OCI-LY7 (cell line): ENCODE measurements at regions not wholly inside any gene's neighbourhood (a gene's known extent, or its start where the extent isn't known, plus 50 kb on each side); places are given as distances from the start of the nearest gene placed in this dataset.

Experiments
- BruUV-seq: library from RNA; stranded (reverse); fragments of 400-500 nt; replicated peaks from 2 replicates; lab custom pipeline; 2021; lab: Mats Ljungman, UMichigan
- CTCF ChIA-PET: fragments of 300-600 bp; sonication (Branson Sonifier 250); formaldehyde crosslinking; loops from one replicate; lab custom pipeline; 2022; ENCODE audit warnings: antibody characterized with exemption; ENCODE audit not compliant: unreplicated experiment; lab: Charles Lee
- POLR2A ChIA-PET: fragments of 300-600 bp; sonication (Branson Sonifier 250); formaldehyde crosslinking; loops from one replicate; lab custom pipeline; 2022; ENCODE audit warnings: antibody characterized with exemption; lab: Charles Lee
- DNase-seq: peaks from one replicate; pipeline ENCODE4 v3.0.0-alpha.2; 2015; ENCODE audit warnings: low spot score
- H2AFZ ChIP-seq: fragments of 200-600 bp; sonication (generic), shearing (Covaris generic); 2 replicates; pipeline ENCODE4 v1.6.1; 2014; ENCODE audit warnings: mild to moderate bottlenecking, antibody characterized with exemption, low read length, moderate library complexity
- H3K27ac ChIP-seq: fragments of 200-600 bp; sonication (generic); 2 replicates; pipeline ENCODE4 v1.5.1; 2014; ENCODE audit warnings: mixed run types, low read depth, mild to moderate bottlenecking, moderate library complexity, low read length, inconsistent platforms; ENCODE audit not compliant: poor library complexity, severe bottlenecking
- H3K36me3 ChIP-seq: fragments of 200-600 bp; sonication (generic); 2 replicates; pipeline ENCODE4 v1.6.1; 2014; ENCODE audit warnings: mild to moderate bottlenecking, antibody characterized with exemption, low read length, moderate library complexity, mixed read lengths; ENCODE audit not compliant: insufficient read depth
- H3K4me1 ChIP-seq: fragments of 200-600 bp; sonication (generic); 2 replicates; pipeline ENCODE4 v1.5.1; 2014; ENCODE audit warnings: mild to moderate bottlenecking, low read length; ENCODE audit not compliant: insufficient read depth, poor library complexity, severe bottlenecking
- H3K4me2 ChIP-seq: fragments of 200-600 bp; sonication (generic); 2 replicates; pipeline ENCODE4 v1.6.1; 2014; ENCODE audit warnings: mild to moderate bottlenecking, low read length
- H3K4me3 ChIP-seq: fragments of 200-600 bp; sonication (generic); 2 replicates; pipeline ENCODE4 v1.5.1; 2014; ENCODE audit warnings: mild to moderate bottlenecking, low read depth, low read length; ENCODE audit not compliant: poor library complexity, severe bottlenecking
- H3K79me2 ChIP-seq: fragments of 200-600 bp; sonication (generic); 2 replicates; pipeline ENCODE4 v1.6.1; 2016; ENCODE audit warnings: low read depth, mild to moderate bottlenecking, low read length, moderate library complexity, mixed read lengths; ENCODE audit not compliant: insufficient read depth
- H3K9me2 ChIP-seq: fragments of 200-600 bp; sonication (generic); 2 replicates; pipeline ENCODE4 v1.6.1; 2016; ENCODE audit warnings: mild to moderate bottlenecking, low read length, mixed read lengths; ENCODE audit not compliant: insufficient read depth
- H3K9me3 ChIP-seq: fragments of 200-600 bp; sonication (generic); 2 replicates; pipeline ENCODE4 v1.6.1; 2014; ENCODE audit warnings: mild to moderate bottlenecking, mixed run types, low read length, mixed read lengths
- H4K20me1 ChIP-seq: fragments of 200-600 bp; sonication (generic); 2 replicates; pipeline ENCODE4 v1.6.1; 2014; ENCODE audit warnings: mild to moderate bottlenecking, antibody characterized with exemption, low read length, moderate library complexity, mixed read lengths; ENCODE audit not compliant: insufficient read depth
- CTCF ChIP-seq: fragments of 200-600 bp; sonication (generic); conservative IDR thresholded peaks from 2 replicates; pipeline ENCODE4 v1.5.1; 2014; ENCODE audit warnings: mild to moderate bottlenecking, antibody characterized with exemption, low read length, moderate library complexity, mixed read lengths
- EZH2phosphoT487 ChIP-seq: fragments of 200-600 bp; sonication (generic); IDR thresholded peaks from 2 replicates; pipeline ENCODE4 v1.6.1; 2018; ENCODE audit warnings: low read depth, borderline replicate concordance, mild to moderate bottlenecking, mixed run types, antibody characterized with exemption, low read length, moderate library complexity, mixed read lengths
- intact Hi-C: fragments of 100-400 bp; cut with micrococcal nuclease; formaldehyde crosslinking; loops from one replicate; pipeline ENCODE4 v1.10.0; 2022; ENCODE audit not compliant: unreplicated experiment

- Histone ChIP-seq H3K4me3 (no peak overlapping the region), H2AFZ (no peak overlapping the region), H3K9me3 (no peaks in the 10 kb centered on the region), H3K36me3 (no peaks in the 10 kb centered on the region), H3K27ac (no peak overlapping the region), H4K20me1 (no peaks in the 10 kb centered on the region), H3K9me2 (no peaks in the 10 kb centered on the region), H3K4me2 (no peak overlapping the region), H3K4me1 (no peaks in the 10 kb centered on the region), H3K79me2 (no peaks in the 10 kb centered on the region)
- no peak for DNase-seq
- ChIA-PET CTCF (no interaction called here), POLR2A (no interaction called here)
- TF ChIP-seq EZH2phosphoT487 = no peak
- no peak for TF ChIP-seq CTCF
- intact Hi-C loops = no loop called here
- BruUV-seq = no TSS peak
These were observed 445.0 kb upstream of the DAB1 start for GRCh38 chr1:57868908-57869307.

GRCh38 chr1:57868239-57868638 is 444.4 kb upstream of the DAB1 start:
- DNase-seq = no peak
- Histone ChIP-seq H3K79me2 (no peaks in the 10 kb centered on the region), H3K4me3 (no peak overlapping the region), H3K36me3 (no peaks in the 10 kb centered on the region), H3K4me2 (no peak overlapping the region), H2AFZ (no peak overlapping the region), H3K9me2 (no peaks in the 10 kb centered on the region), H4K20me1 (no peaks in the 10 kb centered on the region), H3K9me3 (no peaks in the 10 kb centered on the region), H3K4me1 (no peaks in the 10 kb centered on the region), H3K27ac (no peak overlapping the region)
- BruUV-seq = no TSS peak
- TF ChIP-seq EZH2phosphoT487 (no peak), CTCF (no peak)
- ChIA-PET POLR2A (no interaction called here), CTCF (no interaction called here)
- intact Hi-C loops = no loop called here

GRCh38 chr1:57866998-57867397 is 443.1 kb upstream of the DAB1 start:
- no peaks in the 10 kb centered on the region for H3K4me1 ChIP-seq
- intact Hi-C loops = no loop called here
- ChIA-PET POLR2A (no interaction called here), CTCF (no interaction called here)
- H3K9me3 ChIP-seq = no peaks in the 10 kb centered on the region
- H3K27ac ChIP-seq = no peak overlapping the region
- no peak for TF ChIP-seq CTCF
- TF ChIP-seq EZH2phosphoT487 = no peak
- no peak overlapping the region for H3K4me2 ChIP-seq
- H3K4me3 ChIP-seq = no peak overlapping the region
- no peaks in the 10 kb centered on the region for H3K36me3 ChIP-seq
- H3K79me2 ChIP-seq = no peaks in the 10 kb centered on the region
- H3K9me2 ChIP-seq = no peaks in the 10 kb centered on the region
- DNase-seq = no peak
- H4K20me1 ChIP-seq = no peaks in the 10 kb centered on the region
- BruUV-seq = no TSS peak
- H2AFZ ChIP-seq = no peak overlapping the region
